ENCODE measurements at regions not wholly inside any gene's neighbourhood (a gene's known extent, or its start where the extent isn't known, plus 50 kb on each side); places are given as distances from the start of the nearest gene placed in this dataset.

- TF ChIP-seq BHLHE40 (IDR thresholded peaks at IDR 0.05; ENCODE audit: borderline replicate concordance) (no peak), SP1 (IDR thresholded peaks at IDR 0.05) (no peak), FOXM1 (IDR thresholded peaks at IDR 0.05; ENCODE audit: borderline replicate concordance) (no peak), FOXA1 (IDR thresholded peaks at IDR 0.05) (no peak), ZNF384 (IDR thresholded peaks at IDR 0.05) (no peak), SUZ12 (IDR thresholded peaks at IDR 0.05) (no peak), ELF4 (IDR thresholded peaks at IDR 0.05) (no peak)
These were observed 107.2 kb upstream of the STEAP1B start for GRCh38 chr7:22607180-22607579.

Data from HEK293T (cell line).